Natural killer cell (primary cell): ENCODE measurements at regions not wholly inside any gene's neighbourhood (a gene's known extent, or its start where the extent isn't known, plus 50 kb on each side); places are given as distances from the start of the nearest gene placed in this dataset.

Experiments
- ATAC-seq, 3 donors: fragments of 150-1000 bp in 2 of 3; fragments of 200-7000 bp in 1 of 3; cut with Tn5 transposase; 1 replicate in 1 of 3; 2 replicates in 2 of 3; pipeline ENCODE4 v1.10.0; 2021; ENCODE audit warnings: mild to moderate bottlenecking in 2 of 3, moderate library complexity in 2 of 3
- DNase-seq, 2 donors: peaks; one replicate each; pipeline versions ENCODE4 v3.0.0 to v3.0.0-alpha.2; 2013 to 2021; ENCODE audit warnings: mixed read lengths in 1 of 2
- H3K27ac ChIP-seq: one replicate; pipeline ENCODE4 v1.5.1; 2013; ENCODE audit warnings: mild to moderate bottlenecking, low read length
- H3K27me3 ChIP-seq: one replicate; pipeline ENCODE4 v1.6.1; 2013; ENCODE audit warnings: low read length; ENCODE audit not compliant: control insufficient read depth, insufficient read depth
- H3K36me3 ChIP-seq: one replicate; pipeline ENCODE4 v1.6.1; 2013; ENCODE audit warnings: low read length; ENCODE audit not compliant: control insufficient read depth, insufficient read depth
- H3K4me1 ChIP-seq: one replicate; pipeline ENCODE4 v1.6.1; 2013; ENCODE audit warnings: low read length; ENCODE audit not compliant: control insufficient read depth, insufficient read depth
- H3K4me3 ChIP-seq: one replicate; pipeline ENCODE4 v1.5.1; 2013; ENCODE audit warnings: low read length
- H3K9me3 ChIP-seq: one replicate; pipeline ENCODE4 v1.6.1; 2013; ENCODE audit warnings: low read length; ENCODE audit not compliant: control insufficient read depth, insufficient read depth
- H3K27ac Mint-ChIP-seq, 2 donors: one replicate each; pipeline ENCODE4 v1.8.0; 2022; ENCODE audit warnings: mild to moderate bottlenecking in 2 of 2, mixed read lengths in 2 of 2, moderate library complexity in 1 of 2
- H3K27me3 Mint-ChIP-seq, 2 donors: one replicate each; pipeline ENCODE4 v1.8.0; 2022; ENCODE audit warnings: low read depth in 2 of 2, mixed read lengths in 2 of 2
- H3K36me3 Mint-ChIP-seq: one replicate; pipeline ENCODE4 v1.8.0; 2022; ENCODE audit warnings: mixed read lengths
- H3K4me1 Mint-ChIP-seq, 2 donors: one replicate each; pipeline ENCODE4 v1.8.0; 2022; ENCODE audit warnings: mixed read lengths in 2 of 2
- H3K4me3 Mint-ChIP-seq: one replicate; pipeline ENCODE4 v1.8.0; 2022; ENCODE audit warnings: mild to moderate bottlenecking, moderate library complexity, mixed read lengths
- H3K9me3 Mint-ChIP-seq, 2 donors: one replicate each; pipeline ENCODE4 v1.8.0; 2022; ENCODE audit warnings: mixed read lengths in 2 of 2
- WGBS: methylation state at CpG from one replicate; pipeline ENCODE4 v1.1.7; 2013; ENCODE audit warnings: missing lambda C conversion rate; ENCODE audit not compliant: insufficient coverage; 5-methylcytosine and 5-hydroxymethylcytosine counted together
- intact Hi-C: fragments of 100-400 bp; cut with micrococcal nuclease; formaldehyde crosslinking; loops from one replicate; pipeline ENCODE4 v1.14.2; 2022
- TF ChIP-seq, protein P1 (sequence below): fragments of 200-600 bp; IDR thresholded peaks from one replicate; pipeline ENCODE4 v1.8.0; 2022; ENCODE audit warnings: antibody characterized with exemption

DNA sequence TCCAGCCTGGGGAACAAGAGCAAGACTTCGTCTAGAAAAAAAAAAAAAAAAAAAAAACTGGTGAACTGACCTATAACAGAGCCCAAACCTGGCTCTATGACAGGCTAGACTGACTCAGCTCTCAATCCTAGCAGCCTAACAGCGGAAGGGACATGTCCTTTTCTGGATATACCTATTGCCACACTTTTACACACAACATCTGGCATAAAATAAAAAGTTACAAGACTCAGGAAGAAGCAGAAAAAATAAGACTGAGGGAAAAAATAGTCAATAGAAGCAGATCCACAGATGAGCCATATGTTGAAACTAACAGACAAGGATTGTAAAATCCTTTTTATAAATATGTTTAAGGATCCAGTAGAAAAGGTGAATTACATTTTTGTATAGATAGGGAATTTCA lies 57.5 kb upstream of the IPO9 start:
- H3K27ac ChIP-seq, result no peak overlapping the region
- no peak overlapping the region for H3K4me3 Mint-ChIP-seq
- H3K27me3 ChIP-seq, result no peaks in the 10 kb centered on the region
- H3K4me3 ChIP-seq, result no peak overlapping the region
- intact Hi-C loops, result no loop called here
- no peaks in the 10 kb centered on the region for H3K36me3 ChIP-seq
- H3K9me3 ChIP-seq, result peaks cover 2% of the 10 kb centered on the region
- ATAC-seq (no peak), DNase-seq (no peak)
- TF ChIP-seq, protein P1, sequence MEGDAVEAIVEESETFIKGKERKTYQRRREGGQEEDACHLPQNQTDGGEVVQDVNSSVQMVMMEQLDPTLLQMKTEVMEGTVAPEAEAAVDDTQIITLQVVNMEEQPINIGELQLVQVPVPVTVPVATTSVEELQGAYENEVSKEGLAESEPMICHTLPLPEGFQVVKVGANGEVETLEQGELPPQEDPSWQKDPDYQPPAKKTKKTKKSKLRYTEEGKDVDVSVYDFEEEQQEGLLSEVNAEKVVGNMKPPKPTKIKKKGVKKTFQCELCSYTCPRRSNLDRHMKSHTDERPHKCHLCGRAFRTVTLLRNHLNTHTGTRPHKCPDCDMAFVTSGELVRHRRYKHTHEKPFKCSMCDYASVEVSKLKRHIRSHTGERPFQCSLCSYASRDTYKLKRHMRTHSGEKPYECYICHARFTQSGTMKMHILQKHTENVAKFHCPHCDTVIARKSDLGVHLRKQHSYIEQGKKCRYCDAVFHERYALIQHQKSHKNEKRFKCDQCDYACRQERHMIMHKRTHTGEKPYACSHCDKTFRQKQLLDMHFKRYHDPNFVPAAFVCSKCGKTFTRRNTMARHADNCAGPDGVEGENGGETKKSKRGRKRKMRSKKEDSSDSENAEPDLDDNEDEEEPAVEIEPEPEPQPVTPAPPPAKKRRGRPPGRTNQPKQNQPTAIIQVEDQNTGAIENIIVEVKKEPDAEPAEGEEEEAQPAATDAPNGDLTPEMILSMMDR, result no peak
- no peaks in the 10 kb centered on the region for H3K4me1 Mint-ChIP-seq
- no peaks in the 10 kb centered on the region for H3K36me3 Mint-ChIP-seq
- H3K9me3 Mint-ChIP-seq, result no peaks in the 10 kb centered on the region
- 95% methylated on average over 2 of the region's 2 CpGs for WGBS
- H3K27ac Mint-ChIP-seq, result no peak overlapping the region
- H3K4me1 ChIP-seq, result no peaks in the 10 kb centered on the region
- H3K27me3 Mint-ChIP-seq, result peaks cover 9 to 19% of the 10 kb centered on the region in 2 donors

DNA sequence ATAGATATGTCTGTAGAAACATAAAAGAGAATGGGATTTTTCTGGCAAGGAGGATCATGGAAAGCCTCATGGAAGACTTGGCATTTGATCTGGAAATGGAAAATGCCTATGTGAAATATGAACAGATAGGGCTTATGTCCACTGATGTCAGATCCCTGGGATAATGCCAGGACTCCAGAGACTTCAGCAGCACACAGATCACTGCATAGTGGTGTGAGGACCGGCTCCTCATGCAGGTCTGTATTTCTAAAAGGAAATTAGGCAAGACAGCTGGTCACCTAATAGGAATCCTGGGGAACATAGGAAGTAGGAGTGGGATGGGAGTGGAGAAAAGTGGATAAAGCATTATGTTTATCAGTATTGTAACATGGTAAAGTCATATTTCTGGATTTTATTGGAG lies 56.8 kb upstream of the IPO9 start:
- no peaks in the 10 kb centered on the region for H3K4me1 Mint-ChIP-seq
- no peak overlapping the region for H3K27ac Mint-ChIP-seq
- Histone ChIP-seq H3K27me3 (no peaks in the 10 kb centered on the region), H3K36me3 (no peaks in the 10 kb centered on the region), H3K4me1 (no peaks in the 10 kb centered on the region), H3K4me3 (no peak overlapping the region), H3K27ac (no peak overlapping the region), H3K9me3 (peaks cover 2% of the 10 kb centered on the region)
- no peak overlapping the region for H3K4me3 Mint-ChIP-seq
- no peak for ATAC-seq
- WGBS, result 94% methylated on average over 1 of the region's 1 CpG
- DNase-seq, result no peak
- TF ChIP-seq, protein P1, result no peak
- peaks cover 9 to 19% of the 10 kb centered on the region in 2 donors for H3K27me3 Mint-ChIP-seq
- intact Hi-C loops, result no loop called here
- no peaks in the 10 kb centered on the region for H3K9me3 Mint-ChIP-seq
- no peaks in the 10 kb centered on the region for H3K36me3 Mint-ChIP-seq

DNA sequence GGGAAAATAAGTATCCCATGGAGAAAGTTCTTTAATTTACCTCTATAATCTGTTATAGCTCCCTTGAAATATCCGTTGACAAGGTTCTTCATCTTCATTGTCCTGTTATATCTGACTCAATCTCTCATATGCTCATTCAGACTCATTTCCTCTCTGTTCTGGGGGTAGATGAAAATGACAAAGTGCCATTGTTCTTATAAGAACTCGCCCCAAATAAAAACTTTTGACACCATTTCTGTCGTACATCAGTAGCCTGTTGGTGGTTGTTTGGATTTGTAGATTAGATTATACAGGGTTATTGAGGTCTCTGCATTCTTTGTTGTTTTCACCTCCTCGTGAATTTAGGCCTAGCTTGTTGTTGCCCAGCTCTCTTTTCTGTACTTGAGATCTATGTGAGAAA lies 55.2 kb upstream of the IPO9 start:
- WGBS, result 88% methylated on average over 4 of the region's 4 CpGs
- Histone ChIP-seq H3K27ac (no peak overlapping the region), H3K4me1 (no peaks in the 10 kb centered on the region), H3K9me3 (peaks cover 2% of the 10 kb centered on the region), H3K4me3 (no peak overlapping the region), H3K36me3 (no peaks in the 10 kb centered on the region), H3K27me3 (no peaks in the 10 kb centered on the region)
- intact Hi-C loops, result no loop called here
- no peak for ATAC-seq
- H3K4me1 Mint-ChIP-seq, result no peaks in the 10 kb centered on the region
- H3K27me3 Mint-ChIP-seq, result peaks cover 9 to 24% of the 10 kb centered on the region in 2 donors
- H3K36me3 Mint-ChIP-seq, result no peaks in the 10 kb centered on the region
- no peak for DNase-seq
- no peaks in the 10 kb centered on the region for H3K9me3 Mint-ChIP-seq
- TF ChIP-seq, protein P1, result no peak
- no peak overlapping the region for H3K27ac Mint-ChIP-seq
- H3K4me3 Mint-ChIP-seq, result no peak overlapping the region

DNA sequence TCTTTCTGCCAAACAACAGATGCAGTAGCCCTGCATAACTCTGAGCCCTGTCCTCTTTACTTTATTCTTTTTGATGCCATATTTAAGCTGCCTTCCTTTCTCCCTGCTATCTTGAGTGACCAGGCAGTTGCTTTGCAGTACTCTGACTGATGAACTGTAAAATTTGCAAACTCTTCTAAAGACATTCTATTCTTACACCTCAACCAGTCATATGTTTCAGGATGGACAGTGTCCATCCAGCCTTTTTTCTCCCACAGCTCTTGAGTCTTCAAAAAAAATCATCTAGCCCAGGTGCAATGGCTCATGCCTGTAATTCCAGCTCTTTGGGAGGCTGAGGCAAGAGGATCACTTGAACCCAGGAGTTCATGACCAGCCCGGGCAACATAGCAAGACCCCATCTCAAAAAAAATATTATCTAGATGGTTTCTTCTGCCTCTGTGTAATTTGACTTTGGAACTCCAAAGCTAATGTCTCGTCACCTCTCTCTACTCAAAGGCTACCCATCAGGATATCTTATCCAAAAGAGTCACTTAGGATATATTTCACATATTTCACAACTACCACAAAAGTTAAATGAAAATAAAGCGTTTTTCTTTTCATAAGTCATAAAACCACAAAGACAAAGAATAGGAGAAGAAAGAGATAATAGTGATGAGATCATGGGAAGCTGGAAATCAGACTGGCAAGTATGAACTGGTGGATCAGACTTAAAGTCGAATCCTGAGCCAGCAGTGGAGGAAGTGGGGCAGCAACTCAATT lies 54.6 kb upstream of the IPO9 start:
- no peaks in the 10 kb centered on the region for H3K36me3 Mint-ChIP-seq
- ATAC-seq, result no peak
- intact Hi-C loops, result no loop called here

More for the DNA sequence above, 54.6 kb upstream of the IPO9 start:
- no peaks in the 10 kb centered on the region for H3K9me3 Mint-ChIP-seq
- Histone ChIP-seq H3K4me3 (no peak overlapping the region), H3K27ac (no peak overlapping the region), H3K9me3 (peaks cover 2% of the 10 kb centered on the region), H3K27me3 (no peaks in the 10 kb centered on the region), H3K4me1 (no peaks in the 10 kb centered on the region), H3K36me3 (no peaks in the 10 kb centered on the region)
- no peaks in the 10 kb centered on the region for H3K4me1 Mint-ChIP-seq
- no peak overlapping the region for H3K27ac Mint-ChIP-seq
- H3K27me3 Mint-ChIP-seq, result peaks cover 12 to 26% of the 10 kb centered on the region in 2 donors
- TF ChIP-seq, protein P1, result no peak
- 84% methylated on average over 3 of the region's 4 CpGs for WGBS
- DNase-seq, result no peak
- H3K4me3 Mint-ChIP-seq, result no peak overlapping the region
